ENCODE measurements at regions not wholly inside any gene's neighbourhood (a gene's known extent, or its start where the extent isn't known, plus 50 kb on each side); places are given as distances from the start of the nearest gene placed in this dataset.
A peak's percentile ranks its signal among the peaks of the same experiment; 100 is the strongest.
"Not testable (repeated sequence)": the region's sequence is repeated elsewhere in the genome, so short reads cannot be mapped to it uniquely, and the experiment has no call there.

DNA sequence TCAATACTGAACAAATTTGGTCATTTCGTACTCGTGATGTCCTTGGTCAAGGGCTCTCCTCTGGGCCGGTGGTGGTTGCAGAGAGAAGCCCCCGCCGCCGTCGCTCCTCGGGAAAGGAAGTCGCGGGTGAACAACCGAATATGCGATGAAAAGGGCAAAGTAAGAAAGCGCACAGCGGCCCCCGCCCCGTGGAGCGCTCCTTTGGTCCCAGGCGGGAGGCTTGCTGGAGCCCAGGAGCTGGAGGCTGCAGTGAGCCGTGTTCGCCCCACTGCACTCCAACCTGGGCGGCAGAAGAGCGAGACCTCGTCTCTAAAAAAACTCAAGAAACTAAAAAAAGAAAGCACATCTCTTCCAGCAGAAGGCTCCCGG lies 108.4 kb upstream of the LARP1 start:
- Histone ChIP-seq H3K9me3 (peaks cover 0 to 7% (median 0%) of the 10 kb centered on the region in 4 donors), H3K4me1 (peaks cover 0 to 19% (median 4%) of the 10 kb centered on the region in 4 donors), H3K36me3 (no peaks in the 10 kb centered on the region), H3K27ac (peak overlapping the region in 1 of 4 donors; percentile 72), H3K4me3 (peak overlapping the region; percentile 25 to 42 (median 34)), H3K27me3 (no peaks in the 10 kb centered on the region)
- no peak for DNase-seq
- TF ChIP-seq, protein P1, sequence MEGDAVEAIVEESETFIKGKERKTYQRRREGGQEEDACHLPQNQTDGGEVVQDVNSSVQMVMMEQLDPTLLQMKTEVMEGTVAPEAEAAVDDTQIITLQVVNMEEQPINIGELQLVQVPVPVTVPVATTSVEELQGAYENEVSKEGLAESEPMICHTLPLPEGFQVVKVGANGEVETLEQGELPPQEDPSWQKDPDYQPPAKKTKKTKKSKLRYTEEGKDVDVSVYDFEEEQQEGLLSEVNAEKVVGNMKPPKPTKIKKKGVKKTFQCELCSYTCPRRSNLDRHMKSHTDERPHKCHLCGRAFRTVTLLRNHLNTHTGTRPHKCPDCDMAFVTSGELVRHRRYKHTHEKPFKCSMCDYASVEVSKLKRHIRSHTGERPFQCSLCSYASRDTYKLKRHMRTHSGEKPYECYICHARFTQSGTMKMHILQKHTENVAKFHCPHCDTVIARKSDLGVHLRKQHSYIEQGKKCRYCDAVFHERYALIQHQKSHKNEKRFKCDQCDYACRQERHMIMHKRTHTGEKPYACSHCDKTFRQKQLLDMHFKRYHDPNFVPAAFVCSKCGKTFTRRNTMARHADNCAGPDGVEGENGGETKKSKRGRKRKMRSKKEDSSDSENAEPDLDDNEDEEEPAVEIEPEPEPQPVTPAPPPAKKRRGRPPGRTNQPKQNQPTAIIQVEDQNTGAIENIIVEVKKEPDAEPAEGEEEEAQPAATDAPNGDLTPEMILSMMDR (IDR thresholded peaks at IDR 0.05) = no peak
- TF ChIP-seq POLR2A (IDR thresholded peaks at IDR 0.05) = no peak

DNA sequence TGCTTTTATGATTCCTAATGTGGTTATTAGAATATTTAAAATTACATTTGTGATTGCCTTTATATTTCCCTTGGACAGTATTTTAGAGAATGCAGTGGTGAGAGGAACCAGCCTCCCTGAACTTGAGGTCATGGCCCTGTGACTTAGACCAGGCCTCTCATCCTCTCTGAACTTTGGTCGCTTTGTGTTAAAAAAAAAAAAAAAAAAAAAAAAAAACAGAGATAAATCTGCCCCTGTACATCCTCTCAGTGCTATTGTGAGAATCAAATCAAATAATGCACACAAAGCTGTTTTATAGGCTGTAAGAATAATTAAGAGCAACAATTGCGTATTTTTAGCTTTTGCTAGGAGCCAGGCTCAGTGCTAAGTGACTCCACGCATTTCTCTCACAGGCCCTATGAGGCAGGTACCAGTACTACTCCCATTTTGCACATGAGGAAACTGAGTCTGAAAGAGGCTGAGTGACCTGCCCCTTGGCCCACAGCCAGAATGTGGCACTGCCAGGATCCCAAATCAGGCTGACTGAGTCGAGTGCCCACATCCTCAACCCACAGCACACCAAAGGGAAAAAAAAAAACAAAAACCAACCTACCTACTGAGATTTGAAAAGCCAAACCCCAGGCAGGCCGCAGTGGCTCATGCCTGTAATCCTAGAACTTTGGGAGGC lies 110.3 kb upstream of the LARP1 start:
- no peaks in the 10 kb centered on the region for H3K36me3 ChIP-seq
- H3K4me1 ChIP-seq = peaks cover 0 to 19% (median 4%) of the 10 kb centered on the region in 4 donors
- H3K9me3 ChIP-seq = peaks cover 0 to 7% (median 0%) of the 10 kb centered on the region in 4 donors
- TF ChIP-seq, protein P1 (IDR thresholded peaks at IDR 0.05) = no peak
- no peak for TF ChIP-seq POLR2A (IDR thresholded peaks at IDR 0.05)
- no peak for DNase-seq
- no peaks in the 10 kb centered on the region for H3K27me3 ChIP-seq
- H3K27ac ChIP-seq = no peak overlapping the region
- H3K4me3 ChIP-seq = no peak overlapping the region

DNA sequence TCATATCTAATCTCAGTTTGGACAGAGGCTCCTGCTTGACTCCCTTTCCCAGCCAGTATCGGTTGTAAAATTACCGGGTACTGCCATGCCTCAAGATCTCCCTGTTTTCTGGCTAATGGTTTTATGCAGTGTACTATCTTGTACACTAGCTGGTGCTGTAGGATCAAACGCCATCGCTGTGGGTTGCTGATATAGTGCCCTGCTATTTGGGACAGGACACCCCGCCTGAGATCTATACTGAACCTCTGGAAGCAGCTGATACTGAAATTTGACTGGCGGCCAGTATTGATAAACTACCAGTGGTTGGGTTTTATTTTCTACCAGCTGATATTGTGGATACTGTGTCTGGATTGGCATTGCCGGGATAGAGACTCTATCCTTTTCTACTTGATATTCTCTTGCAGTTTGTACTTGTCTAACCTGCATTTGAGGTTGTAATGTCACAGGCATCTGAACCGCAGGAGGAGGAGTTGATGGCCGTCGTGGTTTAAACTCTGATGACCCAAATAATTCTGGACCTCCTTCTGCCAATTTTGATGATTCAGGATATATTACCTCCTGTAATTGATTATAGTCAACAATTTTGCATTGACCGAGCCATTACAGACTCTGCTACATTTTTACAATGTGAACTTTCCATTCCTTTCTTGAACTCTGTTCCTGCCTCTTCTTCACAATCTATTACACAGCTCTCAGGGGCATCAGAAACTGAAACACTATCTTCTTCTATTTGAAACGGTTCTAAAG lies 112.5 kb upstream of the LARP1 start:
- Histone ChIP-seq H3K27me3 (no peaks in the 10 kb centered on the region), H3K9me3 (peaks cover 0 to 7% (median 0%) of the 10 kb centered on the region in 4 donors), H3K36me3 (no peaks in the 10 kb centered on the region), H3K4me1 (peaks cover 0 to 10% (median 1%) of the 10 kb centered on the region in 4 donors), H3K4me3 (no peak overlapping the region), H3K27ac (no peak overlapping the region)
- DNase-seq = peak in 1 of 3 donors; percentile 59
- TF ChIP-seq, protein P1 (IDR thresholded peaks at IDR 0.05) = peak in 4 of 6 experiments; percentile 33 to 78 (median 65)
- TF ChIP-seq POLR2A (IDR thresholded peaks at IDR 0.05) = no peak

DNA sequence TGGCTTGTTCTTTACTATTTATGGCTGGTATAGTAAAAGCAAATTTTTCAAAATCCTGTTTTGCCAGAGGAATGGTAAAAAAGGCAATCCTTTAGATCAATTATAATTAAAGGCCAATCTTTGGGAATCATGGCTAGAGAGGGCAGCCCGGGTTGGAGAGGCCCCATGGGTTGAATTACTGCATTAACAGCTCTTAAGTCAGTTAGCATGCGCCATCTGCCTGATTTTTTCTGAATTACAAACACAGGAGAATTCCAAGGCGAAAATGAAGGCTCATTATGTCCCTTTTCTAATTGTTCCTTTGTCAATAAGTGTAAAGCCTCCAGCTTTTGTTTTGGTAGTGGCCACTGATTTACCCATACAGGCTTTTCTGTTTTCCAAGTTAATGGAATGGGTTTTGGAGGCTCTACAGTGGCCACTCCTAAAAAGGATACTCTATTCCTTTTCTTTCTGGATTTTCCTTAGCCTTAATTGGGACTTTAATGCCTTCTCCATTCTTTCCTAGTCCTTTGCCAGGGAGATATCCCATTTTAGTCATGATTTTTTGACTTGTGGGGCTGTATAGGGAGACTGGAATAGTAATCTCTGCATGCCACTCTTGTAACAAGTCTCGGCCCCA lies 114.9 kb upstream of the LARP1 start:
- not testable (repeated sequence) for DNase-seq, H3K9me3 ChIP-seq, H3K4me3 ChIP-seq, H3K27ac ChIP-seq, H3K27me3 ChIP-seq, H3K36me3 ChIP-seq, H3K4me1 ChIP-seq
- TF ChIP-seq, protein P1 (IDR thresholded peaks at IDR 0.05) = peak in 4 of 6 experiments; percentile 42 to 78 (median 72)

DNA sequence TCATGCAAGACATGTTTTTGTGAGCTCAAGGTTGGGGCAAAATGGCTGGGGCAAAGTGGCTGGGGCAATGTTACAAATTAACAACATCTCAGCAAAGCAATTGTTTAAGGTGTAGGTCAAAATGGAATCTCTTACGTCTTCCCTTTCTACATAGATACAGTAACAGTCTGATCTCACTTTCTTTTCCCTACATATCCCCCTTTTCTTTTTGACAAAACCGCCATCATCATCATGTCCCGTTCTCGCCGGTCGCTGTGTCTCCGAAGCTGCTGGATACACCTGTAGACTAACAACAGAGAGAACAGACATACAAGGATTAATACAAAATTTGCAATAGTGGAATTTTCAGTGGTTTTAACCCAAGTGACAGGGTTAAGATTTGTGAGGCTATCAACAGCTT lies 118.4 kb upstream of the LARP1 start:
- not testable (repeated sequence) for DNase-seq, H3K27me3 ChIP-seq, H3K36me3 ChIP-seq, H3K9me3 ChIP-seq, H3K27ac ChIP-seq, H3K4me1 ChIP-seq, H3K4me3 ChIP-seq

DNA sequence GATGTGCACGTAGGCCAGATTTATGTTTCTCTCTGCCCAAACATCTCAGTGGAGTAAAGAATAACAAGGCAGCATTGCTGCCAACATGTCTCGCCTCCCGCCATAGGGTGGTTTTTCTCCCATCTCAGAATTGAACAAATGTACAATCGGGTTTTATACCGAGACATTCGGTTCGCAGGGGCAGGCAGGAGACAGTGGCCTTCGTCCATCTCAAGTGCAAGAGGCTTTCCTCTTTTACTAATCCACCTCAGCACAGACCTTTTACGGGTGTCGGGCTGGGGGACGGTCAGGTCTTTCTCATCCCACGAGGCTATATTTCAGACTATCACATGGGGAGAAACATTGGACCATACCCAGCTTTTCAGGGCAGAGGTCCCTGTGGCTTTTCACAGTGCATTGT lies 118.9 kb upstream of the LARP1 start:
- H3K27me3 ChIP-seq, H3K4me3 ChIP-seq, H3K4me1 ChIP-seq, DNase-seq, H3K9me3 ChIP-seq, H3K36me3 ChIP-seq, H3K27ac ChIP-seq: not testable (repeated sequence)

DNA sequence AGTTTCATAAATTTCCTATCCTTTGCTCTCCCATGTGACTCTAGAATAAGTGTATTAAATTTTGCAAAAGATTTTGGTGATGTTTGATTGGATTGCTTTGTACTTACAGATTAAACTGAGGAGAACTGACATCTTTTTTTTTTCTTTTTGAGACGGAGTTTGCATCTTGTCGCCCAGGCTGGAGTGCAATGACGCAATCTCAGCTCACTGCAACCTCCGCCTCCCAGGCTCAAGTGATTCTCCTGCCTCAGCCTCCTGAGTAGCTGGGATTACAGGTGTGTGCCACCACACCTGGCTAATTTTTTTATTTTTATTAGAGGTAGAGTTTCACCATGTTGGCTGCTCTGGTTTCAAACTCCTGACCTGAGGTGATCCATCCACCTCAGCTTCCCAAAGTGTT lies 121.4 kb upstream of the LARP1 start:
- H3K4me1 ChIP-seq, H3K4me3 ChIP-seq, H3K27me3 ChIP-seq, H3K36me3 ChIP-seq, H3K9me3 ChIP-seq, DNase-seq, H3K27ac ChIP-seq: not testable (repeated sequence)

Measured in Peyer's patch (tissue), 4 donors.